ENCODE measurements at regions not wholly inside any gene's neighbourhood (a gene's known extent, or its start where the extent isn't known, plus 50 kb on each side); places are given as distances from the start of the nearest gene placed in this dataset.
A peak's percentile ranks its signal among the peaks of the same experiment; 100 is the strongest.
"Not testable (repeated sequence)": the region's sequence is repeated elsewhere in the genome, so short reads cannot be mapped to it uniquely, and the experiment has no call there.

DNA sequence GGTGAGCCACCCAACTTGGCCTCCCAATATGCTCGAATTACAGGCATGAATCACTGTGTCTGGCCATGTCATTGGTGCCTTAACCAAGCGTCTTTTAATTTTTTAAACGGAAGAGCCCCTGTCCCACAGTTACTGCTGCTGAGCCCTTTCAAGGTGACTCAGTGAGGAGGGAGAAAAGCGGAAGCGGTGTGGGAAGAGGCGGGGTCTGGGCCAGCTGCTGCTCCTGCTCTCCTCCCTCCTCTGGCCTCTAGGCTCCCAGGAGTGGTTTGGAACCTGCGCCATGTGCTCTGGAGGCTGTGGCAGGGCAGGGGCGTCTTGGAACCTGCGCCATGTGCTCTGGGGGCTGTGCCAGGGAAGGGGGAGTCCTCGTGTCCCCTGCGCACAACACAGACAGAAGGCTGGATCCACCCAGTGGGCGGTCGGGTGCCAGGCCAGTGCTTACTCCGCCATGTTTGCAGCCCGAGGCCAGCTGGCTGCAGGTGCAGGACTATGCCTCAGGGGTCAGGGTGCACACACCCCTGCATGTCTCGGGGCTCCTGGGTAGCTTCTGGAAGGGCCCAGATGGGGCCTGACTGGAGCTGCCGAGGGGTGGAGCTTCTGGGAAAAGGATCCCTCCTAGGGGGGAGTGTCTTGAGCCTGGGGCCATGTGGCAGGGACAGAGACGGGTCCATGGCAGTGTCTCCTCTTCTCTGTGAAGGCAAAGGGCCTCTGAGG is 171.8 kb downstream of the ADRA2C start:
- DNase-seq: peak; percentile 26
- POLR2A ChIA-PET (ENCODE audit: unreplicated experiment); H3K9ac ChIP-seq (ENCODE audit: low read length); H3K27me3 ChIP-seq (ENCODE audit: low read length); H3K36me3 ChIP-seq (ENCODE audit: low read depth, low read length); H3K4me1 ChIP-seq (ENCODE audit: insufficient read depth, low read length); BruUV-seq (replicated peaks); intact Hi-C loops (cut with micrococcal nuclease); H4K20me1 ChIP-seq (ENCODE audit: low read length); H3K9me3 ChIP-seq (ENCODE audit: low read length); H3F3A ChIP-seq (ENCODE audit: low read length, unreplicated experiment); H3K4me3 ChIP-seq (ENCODE audit: low read length); CTCF ChIA-PET; H3K4me2 ChIP-seq (ENCODE audit: low read length); H3K79me2 ChIP-seq (ENCODE audit: low read length); H2AFZ ChIP-seq (ENCODE audit: low read length); H3K27ac ChIP-seq (ENCODE audit: low read length); ATAC-seq; H3K9me2 ChIP-seq (replicated peaks; ENCODE audit: low read length): not testable (repeated sequence)

DNA sequence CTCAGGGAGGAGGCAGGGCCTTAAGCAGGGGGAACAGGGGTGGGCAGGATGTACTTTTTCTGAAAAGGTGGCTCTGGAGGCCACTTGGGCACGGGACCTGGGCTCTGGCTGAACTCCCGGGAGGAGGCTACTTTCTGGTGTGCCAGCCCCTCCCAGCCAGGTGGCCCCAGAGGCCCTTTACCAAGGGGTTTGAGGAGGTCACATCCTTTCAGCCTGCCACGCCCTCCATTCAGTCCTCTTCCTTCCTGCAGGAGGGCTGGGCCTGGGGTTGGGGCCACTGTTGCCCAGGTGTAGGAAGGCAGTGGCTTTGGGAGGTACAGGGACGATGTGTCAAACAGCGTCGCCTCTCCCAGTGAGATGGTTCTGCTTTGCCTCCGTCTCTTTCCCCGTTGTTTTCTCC is 172.5 kb downstream of the ADRA2C start:
- H3K27me3 ChIP-seq (ENCODE audit: low read length); H3K9me3 ChIP-seq (ENCODE audit: low read length); H3K27ac ChIP-seq (ENCODE audit: low read length); H2AFZ ChIP-seq (ENCODE audit: low read length); H3K9ac ChIP-seq (ENCODE audit: low read length); H4K20me1 ChIP-seq (ENCODE audit: low read length); H3K4me2 ChIP-seq (ENCODE audit: low read length); POLR2A ChIA-PET (ENCODE audit: unreplicated experiment); H3K9me2 ChIP-seq (replicated peaks; ENCODE audit: low read length); ATAC-seq; BruUV-seq (replicated peaks); H3K79me2 ChIP-seq (ENCODE audit: low read length); intact Hi-C loops (cut with micrococcal nuclease); H3K36me3 ChIP-seq (ENCODE audit: low read depth, low read length); H3K4me1 ChIP-seq (ENCODE audit: insufficient read depth, low read length); CTCF ChIA-PET; H3K4me3 ChIP-seq (ENCODE audit: low read length); H3F3A ChIP-seq (ENCODE audit: low read length, unreplicated experiment): not testable (repeated sequence)
- DNase-seq: peak; percentile 13

DNA sequence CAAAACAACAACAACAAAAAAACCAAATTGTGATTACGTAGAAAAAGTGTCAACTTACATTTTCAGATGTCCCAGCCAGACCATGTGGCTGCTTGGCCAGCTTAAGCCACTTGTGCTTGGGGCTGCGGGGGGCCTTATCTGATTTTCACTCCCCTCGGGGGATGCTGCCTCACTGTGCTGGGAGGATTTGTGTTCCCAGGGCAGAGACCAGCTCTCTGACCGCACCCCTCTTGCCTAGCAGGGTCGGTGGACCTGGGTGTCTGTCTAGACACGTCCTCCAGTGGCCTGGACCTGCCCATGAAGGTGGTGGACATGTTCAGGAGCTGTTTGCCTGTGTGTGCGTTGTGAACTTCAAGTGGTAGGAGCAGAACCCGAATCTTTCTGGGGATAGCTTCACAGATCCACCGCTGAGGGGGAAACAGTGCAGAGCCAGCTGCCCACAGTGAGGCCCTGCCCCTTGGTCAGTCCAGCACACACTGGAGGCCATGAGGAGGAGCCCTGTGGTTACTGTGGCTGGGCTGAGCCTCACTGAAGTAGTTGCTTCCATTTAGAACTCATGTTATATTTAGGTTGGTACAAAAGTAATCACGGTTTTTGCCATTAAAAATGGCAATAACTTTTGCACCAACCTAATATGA is 173.9 kb downstream of the ADRA2C start:
- H3K9me2 ChIP-seq (replicated peaks; ENCODE audit: low read length); BruUV-seq (replicated peaks); DNase-seq; H3K79me2 ChIP-seq (ENCODE audit: low read length); H2AFZ ChIP-seq (ENCODE audit: low read length); H3K27me3 ChIP-seq (ENCODE audit: low read length); ATAC-seq; H3K9ac ChIP-seq (ENCODE audit: low read length); H3K4me1 ChIP-seq (ENCODE audit: insufficient read depth, low read length); H3K4me3 ChIP-seq (ENCODE audit: low read length); H3K27ac ChIP-seq (ENCODE audit: low read length); CTCF ChIA-PET; H3K4me2 ChIP-seq (ENCODE audit: low read length); H3K36me3 ChIP-seq (ENCODE audit: low read depth, low read length); H3K9me3 ChIP-seq (ENCODE audit: low read length); H4K20me1 ChIP-seq (ENCODE audit: low read length); H3F3A ChIP-seq (ENCODE audit: low read length, unreplicated experiment); POLR2A ChIA-PET (ENCODE audit: unreplicated experiment); intact Hi-C loops (cut with micrococcal nuclease): not testable (repeated sequence)

DNA sequence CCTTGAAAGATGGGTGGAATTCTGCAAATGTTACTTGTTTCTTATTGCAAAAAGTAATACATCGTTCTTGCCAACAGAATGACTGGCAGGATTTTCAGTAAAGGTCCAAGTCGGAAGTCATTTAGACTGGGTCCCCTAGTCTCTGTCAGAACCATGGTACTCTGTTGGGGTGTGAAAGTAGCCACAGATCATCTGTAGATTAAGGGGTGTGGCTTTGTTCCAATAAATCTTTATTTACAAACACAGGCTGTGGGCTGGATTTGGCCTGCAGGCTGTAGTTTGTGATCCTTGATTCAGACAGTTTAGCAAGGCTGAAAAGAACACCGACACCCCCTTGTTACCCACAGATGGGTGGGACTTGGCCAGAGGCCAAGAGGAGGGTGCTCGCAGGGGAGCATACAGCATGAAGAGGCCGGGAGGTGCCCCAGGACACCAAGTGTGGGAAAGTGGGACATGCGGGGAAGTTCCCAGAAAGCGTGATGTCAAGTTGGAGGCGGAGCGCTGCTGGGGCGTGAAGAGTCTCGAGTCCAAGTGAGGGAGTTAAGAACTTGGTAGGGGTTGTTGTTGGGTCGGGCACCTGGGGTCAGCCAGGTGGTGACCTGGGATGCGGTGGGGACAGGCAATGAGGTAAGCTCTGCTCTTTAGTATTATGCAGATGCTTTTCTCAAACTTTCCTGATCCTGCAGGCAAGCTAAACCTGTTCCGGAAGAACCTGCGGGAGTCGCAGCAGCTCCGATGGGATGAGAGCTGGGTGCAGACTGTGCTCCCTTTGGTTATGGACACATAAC is 175.7 kb downstream of the ADRA2C start:
- intact Hi-C loops (cut with micrococcal nuclease); H3F3A ChIP-seq (ENCODE audit: low read length, unreplicated experiment); H3K36me3 ChIP-seq (ENCODE audit: low read depth, low read length); H3K27ac ChIP-seq (ENCODE audit: low read length); ATAC-seq; H3K4me1 ChIP-seq (ENCODE audit: insufficient read depth, low read length); H3K27me3 ChIP-seq (ENCODE audit: low read length); POLR2A ChIA-PET (ENCODE audit: unreplicated experiment); H2AFZ ChIP-seq (ENCODE audit: low read length); H3K79me2 ChIP-seq (ENCODE audit: low read length); H3K4me2 ChIP-seq (ENCODE audit: low read length); DNase-seq; H3K9me3 ChIP-seq (ENCODE audit: low read length); BruUV-seq (replicated peaks); H3K9ac ChIP-seq (ENCODE audit: low read length); H3K4me3 ChIP-seq (ENCODE audit: low read length); H3K9me2 ChIP-seq (replicated peaks; ENCODE audit: low read length); H4K20me1 ChIP-seq (ENCODE audit: low read length): not testable (repeated sequence)
- CTCF ChIA-PET: interaction anchor here (1.1 kb wide), 1 partner anchor 13 kb away, joined by 4 read pairs; no protein-coding TSS in a partner anchor

All from PC-3 (cell line).